Keratinocyte (primary cell): ENCODE measurements at regions not wholly inside any gene's neighbourhood (a gene's known extent, or its start where the extent isn't known, plus 50 kb on each side); places are given as distances from the start of the nearest gene placed in this dataset.

ENCODE experiments used
- DNase-seq: peaks from one replicate; pipeline ENCODE4 v3.0.0-alpha.2; 2011; ENCODE audit warnings: low read depth, missing footprints, low spot score
- FAIRE-seq: peaks from 2 replicates; lab custom pipeline; 2011; peaks lifted over from hg19 to GRCh38; lab: Jason Lieb, UNC
- H2AFZ ChIP-seq: 2 replicates; pipeline ENCODE4 v1.6.0; 2012; ENCODE audit warnings: low read length, control low read depth, inconsistent platforms; ENCODE audit not compliant: control insufficient read depth
- H3K27ac ChIP-seq: 2 replicates; pipeline ENCODE4 v1.5.1; 2011; ENCODE audit warnings: low read length; ENCODE audit not compliant: control insufficient read depth, insufficient read depth
- H3K27me3 ChIP-seq: 3 replicates; pipeline ENCODE4 v1.6.0; 2011; ENCODE audit warnings: low read length; ENCODE audit not compliant: control insufficient read depth, insufficient read depth; ENCODE audit errors: extremely low read depth
- H3K36me3 ChIP-seq, 2 experiments: 2 replicates in 1 of 2; 3 replicates in 1 of 2; pipeline ENCODE4 v1.5.1; 2011; ENCODE audit warnings: low read length in 2 of 2, mild to moderate bottlenecking in 1 of 2; ENCODE audit not compliant: control insufficient read depth in 2 of 2, insufficient read depth in 2 of 2; ENCODE audit errors: extremely low read depth in 1 of 2
- H3K4me1 ChIP-seq: 3 replicates; pipeline ENCODE4 v1.5.1; 2011; ENCODE audit warnings: low read length; ENCODE audit not compliant: control insufficient read depth, insufficient read depth; ENCODE audit errors: extremely low read depth
- H3K4me2 ChIP-seq: 3 replicates; pipeline ENCODE4 v1.6.0; 2011; ENCODE audit warnings: low read depth, low read length; ENCODE audit not compliant: control insufficient read depth, insufficient read depth; ENCODE audit errors: extremely low read depth
- H3K4me3 ChIP-seq, 3 experiments: fragments of 200-600 bp in 1 of 3; sonication (generic) in 1 of 3; 2 replicates in 2 of 3; 3 replicates in 1 of 3; pipeline ENCODE4 v1.5.1; 2011 to 2016; ENCODE audit warnings: low read length in 3 of 3, mild to moderate bottlenecking in 3 of 3, control low read depth in 2 of 3, inconsistent platforms in 1 of 3, low read depth in 1 of 3, mixed read lengths in 1 of 3, mixed run types in 1 of 3, moderate library complexity in 1 of 3; ENCODE audit not compliant: control insufficient read depth in 2 of 3, insufficient read depth in 2 of 3; ENCODE audit errors: extremely low read depth in 1 of 3
- H3K79me2 ChIP-seq: 2 replicates; pipeline ENCODE4 v1.6.0; 2012; ENCODE audit warnings: low read length; ENCODE audit not compliant: control insufficient read depth, insufficient read depth
- H3K9ac ChIP-seq: 3 replicates; pipeline ENCODE4 v1.6.0; 2011; ENCODE audit warnings: low read length; ENCODE audit not compliant: control insufficient read depth, insufficient read depth; ENCODE audit errors: extremely low read depth
- H3K9me1 ChIP-seq: 3 replicates; pipeline ENCODE4 v1.6.0; 2011; ENCODE audit warnings: low read length; ENCODE audit not compliant: control insufficient read depth, insufficient read depth; ENCODE audit errors: extremely low read depth
- H3K9me3 ChIP-seq: 2 replicates; pipeline ENCODE4 v1.5.1; 2012; ENCODE audit warnings: low read depth, low read length; ENCODE audit not compliant: control insufficient read depth
- H4K20me1 ChIP-seq: 3 replicates; pipeline ENCODE4 v1.6.0; 2011; ENCODE audit warnings: low read length; ENCODE audit not compliant: control insufficient read depth, insufficient read depth; ENCODE audit errors: extremely low read depth
- CTCF ChIP-seq, 3 experiments: IDR thresholded peaks in 1 of 3; conservative IDR thresholded peaks in 1 of 3; optimal IDR thresholded peaks in 1 of 3; 2 replicates in 2 of 3; 3 replicates in 1 of 3; pipeline versions ENCODE3 to v1.5.1; 2011; ENCODE audit warnings: low read length in 3 of 3, mild to moderate bottlenecking in 3 of 3, moderate library complexity in 2 of 3, control low read depth in 1 of 3, inconsistent platforms in 1 of 3; ENCODE audit not compliant: insufficient read depth in 2 of 3; ENCODE audit errors: extremely low read depth in 1 of 3
- EZH2 ChIP-seq: IDR thresholded peaks from one replicate; pipeline ENCODE4 v1.6.1; 2012; ENCODE audit warnings: inconsistent platforms, mild to moderate bottlenecking, low read length, moderate library complexity
- dilution Hi-C: fragments of 300-500 bp; cut with MboI; formaldehyde crosslinking; loops from one replicate; pipeline ENCODE4 v1.7.0; 2020; ENCODE audit warnings: low sequenced_read_pairs; ENCODE audit not compliant: extremely low pct_ligation_motif_present

- Histone ChIP-seq H3K36me3 (no peaks in the 10 kb centered on the region), H3K9me1 (no peaks in the 10 kb centered on the region), H4K20me1 (no peaks in the 10 kb centered on the region), H2AFZ (no peak overlapping the region), H3K4me1 (no peaks in the 10 kb centered on the region), H3K9me3 (no peaks in the 10 kb centered on the region), H3K27me3 (no peaks in the 10 kb centered on the region), H3K4me3 (no peak overlapping the region), H3K79me2 (no peaks in the 10 kb centered on the region), H3K9ac (no peak overlapping the region), H3K27ac (no peak overlapping the region), H3K4me2 (no peak overlapping the region)
- dilution Hi-C loops, result no loop called here
- FAIRE-seq (no peak), DNase-seq (no peak)
- TF ChIP-seq CTCF (optimal IDR thresholded peaks at IDR 0.05 in 1 of 3, IDR thresholded peaks at IDR 0.05 in 1 of 3, conservative IDR thresholded peaks at IDR 0.05 in 1 of 3; ENCODE audit: extremely low read depth in 1 of 3, insufficient read depth in 2 of 3, low read length in 3 of 3), result no peak
- no peak for TF ChIP-seq EZH2
Measured at GRCh38 chr3:178480274-178480673, 56.0 kb upstream of the KCNMB2 start.

- no peaks in the 10 kb centered on the region for H4K20me1 ChIP-seq
- dilution Hi-C loops, result no loop called here
- no peak overlapping the region for H3K4me2 ChIP-seq
- no peak overlapping the region for H3K9ac ChIP-seq
- DNase-seq (no peak), FAIRE-seq (no peak)
- H3K27ac ChIP-seq, result no peak overlapping the region
- TF ChIP-seq CTCF (optimal IDR thresholded peaks at IDR 0.05 in 1 of 3, IDR thresholded peaks at IDR 0.05 in 1 of 3, conservative IDR thresholded peaks at IDR 0.05 in 1 of 3; ENCODE audit: extremely low read depth in 1 of 3, insufficient read depth in 2 of 3, low read length in 3 of 3) (no peak), EZH2 (no peak)
- H3K4me3 ChIP-seq, result no peak overlapping the region
- no peaks in the 10 kb centered on the region for H3K79me2 ChIP-seq
- no peaks in the 10 kb centered on the region for H3K4me1 ChIP-seq
- no peaks in the 10 kb centered on the region for H3K9me3 ChIP-seq
- H3K36me3 ChIP-seq, result no peaks in the 10 kb centered on the region
- H3K27me3 ChIP-seq, result no peaks in the 10 kb centered on the region
- H3K9me1 ChIP-seq, result no peaks in the 10 kb centered on the region
- no peak overlapping the region for H2AFZ ChIP-seq
Measured at GRCh38 chr3:178480795-178481194, 55.4 kb upstream of the KCNMB2 start.
